ENCODE measurements at regions not wholly inside any gene's neighbourhood (a gene's known extent, or its start where the extent isn't known, plus 50 kb on each side); places are given as distances from the start of the nearest gene placed in this dataset.

DNA sequence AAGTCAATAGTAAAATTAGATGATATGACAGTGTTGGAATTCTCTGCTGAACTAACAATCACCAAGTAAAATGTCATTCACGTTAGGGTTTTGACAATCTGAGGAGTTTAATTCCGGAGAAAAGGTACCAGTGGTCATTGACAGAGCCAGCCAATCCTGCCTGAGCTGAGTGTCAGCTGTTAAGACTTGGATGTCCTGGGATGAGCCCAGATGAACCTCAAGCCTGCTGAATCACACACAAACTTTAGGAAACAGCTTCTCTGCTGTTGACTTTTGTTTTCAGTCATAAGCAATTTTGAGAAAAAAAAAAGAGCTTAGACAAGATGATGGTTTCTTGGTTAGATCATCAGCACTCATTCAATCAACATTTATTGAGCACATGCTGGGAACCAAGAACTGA, 600.0 kb upstream of the SLC39A10 start:
- DNase-seq (ENCODE audit: extremely low read depth in 1 of 11, low read depth in 9 of 11, low spot score in 4 of 11): no peak

- no peak for DNase-seq (ENCODE audit: extremely low read depth in 1 of 11, low read depth in 9 of 11, low spot score in 4 of 11)
These were observed 601.0 kb upstream of the SLC39A10 start for GRCh38 chr2:195055996-195056395.

GRCh38 chr2:195051401-195051800, 605.6 kb upstream of the SLC39A10 start:
- DNase-seq (ENCODE audit: extremely low read depth in 1 of 11, low read depth in 9 of 11, low spot score in 4 of 11): no peak

DNA sequence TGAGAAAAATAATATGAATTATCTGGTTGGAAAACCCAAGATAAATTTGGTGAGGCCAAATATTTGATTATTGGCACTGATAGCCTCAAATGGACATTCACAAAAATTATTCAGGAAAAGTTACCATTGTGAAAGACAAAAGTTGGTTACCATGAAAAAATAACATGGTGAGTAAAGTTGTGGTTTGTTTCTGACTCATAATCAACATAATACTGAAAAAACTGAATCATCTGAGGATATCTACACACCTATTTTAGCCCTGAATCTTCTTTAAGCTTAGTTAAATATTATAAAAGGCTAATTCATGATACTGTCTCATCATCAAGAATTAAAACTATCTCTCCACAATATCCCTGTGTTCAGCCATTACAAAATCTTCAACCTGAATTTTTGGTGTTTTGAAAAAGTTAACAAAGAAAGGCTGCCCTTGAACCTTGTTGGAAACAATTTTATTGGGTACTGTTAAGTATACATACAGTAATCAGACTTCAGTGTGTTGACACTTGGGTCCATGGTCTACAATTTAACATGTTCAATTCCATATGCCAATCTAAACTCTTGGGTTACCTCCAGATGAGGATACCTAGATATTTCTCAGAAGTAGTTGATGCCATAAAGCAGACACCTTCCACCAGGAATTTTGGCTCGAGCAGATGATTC, 607.5 kb upstream of the SLC39A10 start:
- DNase-seq (ENCODE audit: extremely low read depth in 1 of 11, low read depth in 9 of 11, low spot score in 4 of 11): no peak

DNA sequence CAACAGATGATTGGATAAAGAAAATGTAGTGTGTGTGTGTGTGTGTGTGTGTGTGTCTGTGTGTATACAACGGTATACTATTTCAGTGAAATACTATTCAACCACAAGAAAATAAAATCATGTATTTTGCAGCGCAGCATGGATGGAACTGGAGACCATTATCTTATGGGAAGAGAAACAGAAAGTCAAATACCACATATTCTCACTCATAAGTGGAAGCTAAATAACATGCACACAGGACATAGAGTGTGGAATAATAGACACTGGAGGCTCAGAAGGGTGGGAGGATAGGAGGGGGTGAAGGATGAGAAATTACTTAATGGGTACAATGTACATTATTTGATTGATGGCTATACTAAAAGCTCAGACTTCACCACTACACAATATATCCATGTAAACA, 609.1 kb upstream of the SLC39A10 start:
- no peak for DNase-seq (ENCODE audit: extremely low read depth in 1 of 11, low read depth in 9 of 11, low spot score in 4 of 11)

- no peak for DNase-seq (ENCODE audit: extremely low read depth in 1 of 11, low read depth in 9 of 11, low spot score in 4 of 11)
These were observed 612.2 kb upstream of the SLC39A10 start for GRCh38 chr2:195044801-195045200.

DNA sequence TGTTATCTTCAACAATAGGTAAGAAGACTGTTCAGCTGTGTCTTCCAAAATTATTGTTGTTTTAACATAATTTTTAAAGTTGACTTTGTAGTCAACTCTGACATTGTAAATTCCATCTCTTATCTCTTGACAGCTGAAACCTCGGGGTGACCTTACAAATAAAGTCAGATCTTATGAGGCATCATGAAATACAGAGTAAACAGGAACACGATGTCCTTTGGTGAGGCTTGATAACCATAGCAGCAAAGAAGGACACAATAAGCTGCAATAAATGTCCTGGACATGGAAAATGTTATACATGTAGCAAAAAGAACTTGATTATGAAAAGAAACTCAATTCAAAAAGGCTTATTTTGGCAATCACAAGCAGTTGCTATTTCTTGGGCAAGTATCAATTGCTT, 618.9 kb upstream of the SLC39A10 start:
- DNase-seq (ENCODE audit: extremely low read depth in 1 of 11, low read depth in 9 of 11, low spot score in 4 of 11): no peak

- no peak for DNase-seq (ENCODE audit: extremely low read depth in 1 of 11, low read depth in 9 of 11, low spot score in 4 of 11)
These were observed 620.0 kb upstream of the SLC39A10 start for GRCh38 chr2:195037045-195037444.

GRCh38 chr2:195031411-195031810, 625.6 kb upstream of the SLC39A10 start:
- DNase-seq (ENCODE audit: extremely low read depth in 1 of 11, low read depth in 9 of 11, low spot score in 4 of 11): no peak

DNA sequence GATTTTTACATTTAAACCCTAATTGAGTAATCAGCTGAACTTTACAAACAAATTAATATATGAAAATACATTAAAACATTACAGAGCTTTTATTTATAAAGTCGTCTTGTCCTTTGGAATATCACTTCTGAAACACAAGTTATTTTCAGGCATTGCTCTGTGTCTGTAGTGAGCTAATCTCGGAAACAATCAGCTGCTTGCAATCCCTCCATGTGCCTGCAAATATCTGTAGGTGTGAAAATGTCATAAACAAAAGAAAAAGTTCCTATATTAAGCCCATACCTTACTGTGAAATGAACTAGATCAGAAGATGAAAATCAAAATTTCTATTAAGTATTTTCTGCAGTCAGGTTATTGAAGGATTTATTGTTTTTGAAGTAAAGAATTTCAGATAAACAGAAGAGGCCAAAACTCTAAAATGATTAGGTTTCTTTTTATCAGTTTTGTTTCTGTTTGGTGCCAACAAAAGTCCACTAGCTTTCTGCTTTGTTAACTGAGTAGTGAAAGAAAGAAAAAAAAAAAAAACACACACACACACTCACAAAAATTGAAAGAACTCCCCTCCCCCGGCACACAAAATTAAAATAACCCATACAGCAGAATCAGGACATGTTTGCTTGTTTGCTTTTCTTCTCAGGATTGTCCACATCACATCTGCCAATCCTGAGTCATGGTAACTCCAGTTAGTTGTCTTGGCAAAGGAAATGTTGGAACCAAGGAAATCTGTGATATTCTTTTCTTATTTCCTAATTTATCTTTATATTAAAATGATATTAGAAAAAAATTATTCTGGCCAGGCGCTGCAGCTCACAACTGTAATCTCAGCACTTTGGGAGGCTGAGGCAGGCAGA, 627.0 kb upstream of the SLC39A10 start:
- DNase-seq (ENCODE audit: extremely low read depth in 1 of 11, low read depth in 9 of 11, low spot score in 4 of 11): no peak

- DNase-seq (ENCODE audit: extremely low read depth in 1 of 11, low read depth in 9 of 11, low spot score in 4 of 11): no peak
These were observed 629.1 kb upstream of the SLC39A10 start for GRCh38 chr2:195027947-195028346.

DNA sequence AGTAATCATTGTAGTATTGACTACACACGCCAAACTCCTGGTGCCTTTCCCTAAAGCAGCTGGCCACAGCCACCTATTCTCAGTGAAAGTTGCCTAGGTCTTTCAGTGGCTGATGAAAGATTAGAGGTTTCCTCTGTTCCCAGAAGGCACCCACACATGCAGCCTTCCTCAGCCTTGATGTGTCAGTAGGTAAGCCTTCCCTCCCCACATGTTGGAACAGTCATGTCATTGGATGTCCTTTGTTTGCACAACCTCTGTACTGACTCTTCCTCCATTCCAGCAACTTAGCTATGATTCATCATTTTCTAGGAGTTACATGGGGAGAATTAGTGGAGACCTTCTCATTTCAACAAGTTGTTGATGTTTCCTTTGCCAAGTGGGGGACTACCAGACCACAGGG, 630.8 kb upstream of the SLC39A10 start:
- no peak for DNase-seq (ENCODE audit: extremely low read depth in 1 of 11, low read depth in 9 of 11, low spot score in 4 of 11)

GRCh38 chr2:195022508-195022830, 634.6 kb upstream of the SLC39A10 start:
- no peak for DNase-seq (ENCODE audit: extremely low read depth in 1 of 11, low read depth in 9 of 11, low spot score in 4 of 11)

DNA sequence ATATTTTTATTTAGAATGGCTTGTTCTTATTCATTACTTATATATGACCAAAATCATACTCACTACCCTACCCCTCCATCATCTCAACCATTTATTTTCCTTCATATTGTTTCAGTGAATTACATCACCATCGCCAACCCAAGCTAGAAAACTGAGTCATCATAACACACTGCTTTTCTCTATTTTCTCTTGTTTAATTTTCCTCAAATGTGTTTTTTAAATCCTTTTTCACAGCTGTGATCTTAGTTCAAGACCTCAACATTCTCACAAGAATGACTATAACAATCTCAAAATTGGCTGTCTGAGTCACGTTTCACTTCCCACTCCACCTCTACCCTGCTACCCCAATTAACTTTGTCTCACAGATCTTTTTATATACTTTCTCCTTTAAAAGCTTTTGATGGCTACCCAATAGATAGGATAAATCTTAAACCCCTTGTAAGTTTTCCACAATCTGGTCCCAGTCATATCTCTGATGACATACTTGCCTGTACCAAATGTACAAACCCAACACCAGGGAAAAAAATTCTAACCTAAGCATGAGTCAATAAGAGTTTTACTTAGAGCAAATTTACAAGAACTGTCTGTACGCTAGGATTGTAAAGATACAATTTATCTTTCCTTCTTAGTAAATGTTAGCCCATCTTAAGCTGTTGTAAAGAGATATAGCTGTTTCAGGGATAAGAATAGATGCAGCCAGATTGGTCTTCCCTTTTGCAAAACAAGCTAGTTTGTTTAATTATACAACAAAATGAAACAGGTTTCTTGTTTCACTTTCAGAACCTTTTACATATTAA, 635.1 kb upstream of the SLC39A10 start:
- DNase-seq (ENCODE audit: extremely low read depth in 1 of 11, low read depth in 9 of 11, low spot score in 4 of 11): no peak

- no peak for DNase-seq (ENCODE audit: extremely low read depth in 1 of 11, low read depth in 9 of 11, low spot score in 4 of 11)
These were observed 638.6 kb upstream of the SLC39A10 start for GRCh38 chr2:195018462-195018861.

- no peak for DNase-seq (ENCODE audit: extremely low read depth in 1 of 11, low read depth in 9 of 11, low spot score in 4 of 11)
These were observed 639.1 kb upstream of the SLC39A10 start for GRCh38 chr2:195017890-195018289.

GRCh38 chr2:195016841-195017240, 640.2 kb upstream of the SLC39A10 start:
- DNase-seq (ENCODE audit: extremely low read depth in 1 of 11, low read depth in 9 of 11, low spot score in 4 of 11): no peak

DNA sequence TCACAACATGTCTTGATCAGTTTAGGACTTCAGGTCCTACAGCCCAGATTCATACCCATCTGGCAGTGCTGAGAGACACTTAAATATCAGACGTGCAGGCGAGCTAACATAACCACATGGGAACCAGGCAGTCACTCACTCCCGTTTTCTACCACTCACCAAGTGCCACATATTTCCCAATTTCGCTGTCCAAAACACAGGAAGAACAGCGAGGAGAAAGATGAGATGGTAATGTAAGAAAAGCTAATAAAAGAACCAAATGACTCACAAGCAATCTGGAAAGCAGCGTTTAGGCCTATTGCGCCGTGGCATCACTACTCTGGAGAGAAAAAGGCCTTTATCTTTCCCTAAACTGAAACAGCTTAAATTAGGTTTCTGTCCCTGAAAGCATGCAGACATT, 647.8 kb upstream of the SLC39A10 start:
- no peak for DNase-seq (ENCODE audit: extremely low read depth in 1 of 11, low read depth in 9 of 11, low spot score in 4 of 11)

DNA sequence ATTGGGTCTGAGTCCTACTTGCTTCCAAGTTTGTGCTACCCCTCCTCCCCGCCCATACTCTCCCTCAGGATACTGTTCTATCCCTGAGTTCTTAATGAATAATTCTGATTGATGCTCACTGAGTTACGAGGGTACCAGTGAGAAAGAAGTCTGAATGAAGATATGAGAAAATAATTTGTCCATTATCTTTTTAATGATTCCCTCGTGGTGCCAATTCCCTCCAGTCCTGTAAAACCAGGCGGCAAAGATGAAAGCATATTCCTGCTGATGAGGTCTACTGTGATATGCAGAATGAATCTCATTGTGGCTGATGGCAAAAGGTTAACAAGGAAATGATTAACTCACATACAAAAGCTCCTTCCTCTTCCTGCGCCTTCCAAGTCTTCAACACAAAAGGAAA, 650.2 kb upstream of the SLC39A10 start:
- DNase-seq (ENCODE audit: extremely low read depth in 1 of 11, low read depth in 9 of 11, low spot score in 4 of 11): no peak

- DNase-seq (ENCODE audit: extremely low read depth in 1 of 11, low read depth in 9 of 11, low spot score in 4 of 11): no peak
These were observed 653.0 kb upstream of the SLC39A10 start for GRCh38 chr2:195003881-195004471.
